Brain microvascular endothelial cell (primary cell): ENCODE measurements at regions not wholly inside any gene's neighbourhood (a gene's known extent, or its start where the extent isn't known, plus 50 kb on each side); places are given as distances from the start of the nearest gene placed in this dataset.

Experiments used
- DNase-seq: peaks from one replicate; pipeline ENCODE4 v3.0.0-alpha.2; 2020
- H3K27ac ChIP-seq: fragments of 250-450 bp; sonication (Bioruptor Pico); 2 replicates; pipeline ENCODE4 v1.5.1; 2020; ENCODE audit warnings: mild to moderate bottlenecking, moderate library complexity
- H3K27me3 ChIP-seq: fragments of 250-450 bp; sonication (Bioruptor Pico); replicated peaks from 2 replicates; pipeline ENCODE4 v1.5.1; 2020; ENCODE audit warnings: mild to moderate bottlenecking
- H3K36me3 ChIP-seq: fragments of 250-450 bp; sonication (Bioruptor Pico); replicated peaks from 2 replicates; pipeline ENCODE4 v1.5.1; 2020; ENCODE audit warnings: mild to moderate bottlenecking
- H3K4me3 ChIP-seq: 2 replicates; pipeline ENCODE4 v1.5.1; 2011; ENCODE audit warnings: low read depth, mild to moderate bottlenecking, control low read depth, low read length, moderate library complexity
- CTCF ChIP-seq: IDR thresholded peaks from 2 replicates; pipeline ENCODE4 v1.5.1; 2011; ENCODE audit warnings: low read depth, mild to moderate bottlenecking, moderate library complexity, low read length, control low read depth, inconsistent platforms; ENCODE audit errors: missing control alignments
- in situ Hi-C: cut with HindIII; loops from 2 replicates; pipeline ENCODE4 v1.10.0; 2017; ENCODE audit warnings: low sequenced_read_pairs, low pct_ligation_motif_present

DNA sequence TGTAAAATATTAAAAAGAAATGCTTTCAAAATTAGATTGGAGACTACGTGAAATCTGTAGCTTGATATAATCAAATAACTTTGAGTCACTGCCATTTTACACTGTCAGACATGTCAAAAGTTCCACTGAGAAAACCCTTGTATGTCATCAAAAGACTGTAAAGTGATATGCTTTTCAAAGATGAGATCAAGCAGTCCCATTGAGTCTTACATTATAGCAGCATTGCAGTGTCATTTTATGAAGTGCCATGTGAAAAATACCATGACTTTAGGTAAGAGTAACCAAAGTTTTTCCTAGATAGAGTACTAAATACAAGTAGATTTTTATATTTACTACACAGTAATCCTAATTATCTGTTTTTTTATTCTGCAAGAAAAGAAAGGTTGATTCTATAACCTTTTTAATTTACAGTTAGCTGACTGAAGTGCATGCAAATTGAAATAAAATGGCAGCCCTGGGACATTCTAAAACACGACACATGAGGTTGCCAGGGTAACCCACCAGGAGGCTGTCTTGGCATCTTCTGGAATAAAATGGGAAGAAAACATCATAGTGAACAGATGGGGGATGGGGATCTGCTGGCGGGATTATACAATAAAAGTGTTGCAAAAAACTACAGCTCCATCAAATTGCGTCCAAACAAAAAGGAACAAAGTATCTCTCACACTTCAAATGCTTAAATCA is 91.3 kb upstream of the TMEM106B start:
- no peak for TF ChIP-seq CTCF
- H3K4me3 ChIP-seq = no peak overlapping the region
- H3K27me3 ChIP-seq = no peaks in the 10 kb centered on the region
- in situ Hi-C loops = no loop called here
- H3K27ac ChIP-seq = no peak overlapping the region
- no peaks in the 10 kb centered on the region for H3K36me3 ChIP-seq
- DNase-seq = no peak

DNA sequence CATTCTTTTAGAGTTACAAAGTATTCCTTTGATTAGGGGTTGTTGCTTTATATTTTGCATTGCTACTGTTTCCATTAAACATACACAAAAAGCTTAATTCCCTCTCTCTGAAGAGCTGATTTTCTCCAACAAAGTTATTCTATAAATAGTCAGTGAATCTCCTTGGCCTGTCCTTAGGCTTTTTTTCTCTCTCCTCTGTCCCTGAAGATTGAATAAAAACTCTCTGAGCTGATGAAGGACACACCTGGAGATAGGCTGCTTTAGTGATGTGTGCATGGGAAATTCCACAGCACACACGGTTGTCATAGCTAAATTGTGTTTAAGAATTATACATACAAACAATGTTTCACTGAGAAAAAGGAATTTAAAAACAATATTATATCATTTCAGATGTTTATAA is 90.5 kb upstream of the TMEM106B start:
- in situ Hi-C loops = no loop called here
- TF ChIP-seq CTCF = no peak
- H3K4me3 ChIP-seq = no peak overlapping the region
- DNase-seq = no peak
- no peaks in the 10 kb centered on the region for H3K27me3 ChIP-seq
- no peak overlapping the region for H3K27ac ChIP-seq
- no peaks in the 10 kb centered on the region for H3K36me3 ChIP-seq

- no peak for DNase-seq
- no peaks in the 10 kb centered on the region for H3K27me3 ChIP-seq
- no peak for TF ChIP-seq CTCF
- in situ Hi-C loops = no loop called here
- H3K4me3 ChIP-seq = no peak overlapping the region
- H3K36me3 ChIP-seq = no peaks in the 10 kb centered on the region
- no peak overlapping the region for H3K27ac ChIP-seq
Measured at GRCh38 chr7:12123172-12123571, 87.9 kb upstream of the TMEM106B start.

DNA sequence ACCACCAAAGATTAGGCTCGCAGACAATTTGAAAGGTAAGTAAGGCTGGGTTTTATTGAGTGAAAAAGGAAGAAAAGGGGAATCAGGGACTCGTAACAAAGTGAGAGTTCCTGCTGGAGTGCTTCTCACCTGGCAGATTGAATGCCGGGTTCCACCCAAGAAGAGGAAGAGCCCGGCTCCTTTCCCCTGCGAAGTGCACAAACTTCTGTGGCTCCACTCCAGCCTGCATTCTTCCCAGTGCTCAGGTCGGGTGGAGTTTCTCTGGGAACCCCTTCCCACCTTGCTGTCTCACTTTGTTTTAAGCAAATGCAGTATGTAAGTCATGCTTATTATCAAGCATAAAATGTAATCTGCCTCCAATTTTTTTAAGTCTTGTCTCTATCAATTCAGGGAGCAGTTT is 87.1 kb upstream of the TMEM106B start:
- no peaks in the 10 kb centered on the region for H3K27me3 ChIP-seq
- no peak for TF ChIP-seq CTCF
- in situ Hi-C loops = no loop called here

GRCh38 chr7:12127455-12127854 is 83.6 kb upstream of the TMEM106B start:
- no peaks in the 10 kb centered on the region for H3K36me3 ChIP-seq
- H3K27ac ChIP-seq = no peak overlapping the region
- H3K4me3 ChIP-seq = no peak overlapping the region
- TF ChIP-seq CTCF = no peak
- no peaks in the 10 kb centered on the region for H3K27me3 ChIP-seq
- in situ Hi-C loops = no loop called here
- DNase-seq = no peak

More for the DNA sequence above, 87.1 kb upstream of the TMEM106B start:
- H3K4me3 ChIP-seq = no peak overlapping the region
- H3K27ac ChIP-seq = no peak overlapping the region
- H3K36me3 ChIP-seq = no peaks in the 10 kb centered on the region
- DNase-seq = no peak

DNA sequence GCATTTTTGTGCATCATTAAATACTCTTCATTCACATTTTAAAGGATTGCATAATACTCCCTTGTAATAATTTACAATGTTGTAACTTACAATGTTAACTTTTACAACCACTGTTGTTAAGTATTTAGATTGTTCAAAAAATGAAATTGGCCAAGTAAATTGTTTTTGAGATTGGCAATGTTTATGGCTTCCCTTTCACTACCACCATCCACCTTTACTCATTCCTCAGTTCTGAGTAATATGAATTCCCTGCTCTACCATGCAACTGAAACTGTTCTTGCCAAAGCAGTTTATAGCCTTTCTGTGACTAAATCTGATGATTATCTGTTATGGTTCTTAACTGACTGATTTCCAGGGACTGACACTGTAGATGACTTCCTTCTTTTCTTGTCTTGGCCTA is 80.5 kb upstream of the TMEM106B start:
- Histone ChIP-seq H3K27ac (no peak overlapping the region), H3K36me3 (no peaks in the 10 kb centered on the region), H3K27me3 (no peaks in the 10 kb centered on the region), H3K4me3 (no peak overlapping the region)
- no peak for DNase-seq
- in situ Hi-C loops = no loop called here
- no peak for TF ChIP-seq CTCF
